Ovary (tissue), 7 donors: ENCODE measurements at regions not wholly inside any gene's neighbourhood (a gene's known extent, or its start where the extent isn't known, plus 50 kb on each side); places are given as distances from the start of the nearest gene placed in this dataset.

Source experiments
- DNase-seq, 5 donors: peaks; one replicate each; pipeline ENCODE4 v3.0.0-alpha.2; 2019 to 2020
- H3K27ac ChIP-seq, 2 donors: fragments of 200-600 bp; one replicate each; pipeline versions ENCODE4 v1.5.1 to v1.8.0; 2019 to 2022
- H3K27me3 ChIP-seq: fragments of 200-600 bp; one replicate; pipeline ENCODE4 v1.8.0; 2022
- H3K36me3 ChIP-seq: fragments of 200-600 bp; sonication (generic); one replicate; pipeline ENCODE4 v1.5.1; 2019
- H3K4me1 ChIP-seq: one replicate; pipeline ENCODE4 v1.8.1; 2013; ENCODE audit warnings: mild to moderate bottlenecking, moderate library complexity; ENCODE audit not compliant: insufficient read depth
- H3K4me3 ChIP-seq: fragments of 200-600 bp; sonication (generic); one replicate; pipeline ENCODE4 v1.5.1; 2017
- H3K9me3 ChIP-seq, 2 donors: fragments of 200-600 bp in 1 of 2; sonication (generic) in 1 of 2; one replicate each; pipeline versions ENCODE4 v1.5.1 to v1.8.1; 2013 to 2019; ENCODE audit warnings: mild to moderate bottlenecking in 1 of 2, moderate library complexity in 1 of 2
- EP300 ChIP-seq: sonication (generic); formaldehyde crosslinking; IDR thresholded peaks from one replicate; pipeline ENCODE4 v1.6.1; 2017; ENCODE audit warnings: antibody characterized with exemption
- POLR2A ChIP-seq: fragments of 450-650 bp; IDR thresholded peaks from one replicate; pipeline ENCODE4 v1.6.1; 2017; ENCODE audit warnings: antibody characterized with exemption, mild to moderate bottlenecking, moderate library complexity
- WGBS, 3 donors: extraction: QIAGEN DNeasy Blood & Tissue Kit in 1 of 3; methylation state at CpG; one replicate each; pipeline versions ENCODE4 v1.1.5 to v1.1.7; 2013 to 2017; 5-methylcytosine and 5-hydroxymethylcytosine counted together
- intact Hi-C, 4 donors: fragments of 100-400 bp; cut with DNase I; formaldehyde crosslinking; loops; one replicate each; pipeline versions ENCODE4 v1.11.0 to v1.15.1; 2022 to 2023
- TF ChIP-seq, protein P1 (sequence below), 3 donors: fragments of 450-650 bp in 2 of 3; fragments of 200-600 bp in 1 of 3; IDR thresholded peaks; one replicate each; pipeline versions ENCODE4 v1.5.1 to v1.8.0; 2016 to 2022; ENCODE audit warnings: antibody characterized with exemption in 3 of 3, mild to moderate bottlenecking in 1 of 3
- donor health status: DM: no; HTN: no; CAD: no; lungs with moderate emphysema.
- donor health status: DM: no; HTN: no; CAD: no.
- donor health status: Bipolar disorder and iron deficiency.
- donor health status: DM: no; HTN: no; CAD: no.
- donor health status: DM: yes; HTN: yes; CAD: no.

DNA sequence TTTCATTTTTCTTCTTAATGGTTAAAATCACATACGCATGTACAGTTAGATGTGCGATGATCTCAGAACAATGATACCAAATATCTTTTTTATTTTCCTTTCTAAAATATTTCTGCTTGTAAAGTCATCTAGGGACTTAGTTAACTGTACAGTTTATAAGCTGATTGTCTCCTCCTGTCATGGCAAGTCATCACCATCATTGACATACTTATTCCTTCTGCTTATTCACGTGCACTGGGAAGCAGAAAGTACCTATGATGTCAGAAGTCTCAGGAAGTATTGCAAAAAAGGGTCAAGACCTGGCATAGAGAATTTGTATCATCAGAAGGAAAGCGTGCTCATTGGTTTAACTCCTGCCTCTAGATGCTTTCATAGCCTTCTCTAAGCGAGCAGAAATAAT is 154.2 kb downstream of the DSC3 start:
- Histone ChIP-seq H3K9me3 (no peaks in the 10 kb centered on the region), H3K4me1 (no peaks in the 10 kb centered on the region), H3K4me3 (no peak overlapping the region), H3K36me3 (no peaks in the 10 kb centered on the region), H3K27me3 (no peaks in the 10 kb centered on the region), H3K27ac (no peak overlapping the region)
- DNase-seq: no peak
- intact Hi-C loops: no loop called here
- WGBS, 3 donors: 87 to 89% (median 87%) methylated on average over 5 of the region's 5 CpGs
- TF ChIP-seq EP300 (no peak), POLR2A (no peak)
- TF ChIP-seq, protein P1, sequence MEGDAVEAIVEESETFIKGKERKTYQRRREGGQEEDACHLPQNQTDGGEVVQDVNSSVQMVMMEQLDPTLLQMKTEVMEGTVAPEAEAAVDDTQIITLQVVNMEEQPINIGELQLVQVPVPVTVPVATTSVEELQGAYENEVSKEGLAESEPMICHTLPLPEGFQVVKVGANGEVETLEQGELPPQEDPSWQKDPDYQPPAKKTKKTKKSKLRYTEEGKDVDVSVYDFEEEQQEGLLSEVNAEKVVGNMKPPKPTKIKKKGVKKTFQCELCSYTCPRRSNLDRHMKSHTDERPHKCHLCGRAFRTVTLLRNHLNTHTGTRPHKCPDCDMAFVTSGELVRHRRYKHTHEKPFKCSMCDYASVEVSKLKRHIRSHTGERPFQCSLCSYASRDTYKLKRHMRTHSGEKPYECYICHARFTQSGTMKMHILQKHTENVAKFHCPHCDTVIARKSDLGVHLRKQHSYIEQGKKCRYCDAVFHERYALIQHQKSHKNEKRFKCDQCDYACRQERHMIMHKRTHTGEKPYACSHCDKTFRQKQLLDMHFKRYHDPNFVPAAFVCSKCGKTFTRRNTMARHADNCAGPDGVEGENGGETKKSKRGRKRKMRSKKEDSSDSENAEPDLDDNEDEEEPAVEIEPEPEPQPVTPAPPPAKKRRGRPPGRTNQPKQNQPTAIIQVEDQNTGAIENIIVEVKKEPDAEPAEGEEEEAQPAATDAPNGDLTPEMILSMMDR (IDR thresholded peaks at IDR 0.05): no peak

DNA sequence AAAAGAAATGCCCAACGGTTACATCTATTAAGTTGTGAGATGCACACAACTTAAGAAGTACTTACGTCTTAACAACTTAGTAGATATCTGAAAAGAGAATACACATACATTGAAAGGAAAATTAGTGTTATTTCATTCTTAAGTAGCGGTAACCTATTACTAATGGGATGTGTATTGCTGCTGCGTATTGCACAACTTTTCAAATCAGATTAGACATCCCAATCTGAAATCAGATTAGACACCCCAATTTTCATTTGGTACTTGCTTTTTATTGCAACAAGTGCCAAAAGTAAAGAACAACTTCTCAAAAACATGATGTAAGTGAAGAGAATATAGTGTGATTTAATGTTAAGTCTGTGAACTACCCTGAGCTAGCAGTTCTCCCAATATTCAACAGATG is 155.5 kb downstream of the DSC3 start:
- DNase-seq: no peak
- Histone ChIP-seq H3K9me3 (no peaks in the 10 kb centered on the region), H3K27me3 (no peaks in the 10 kb centered on the region), H3K4me3 (no peak overlapping the region), H3K36me3 (no peaks in the 10 kb centered on the region), H3K27ac (no peak overlapping the region), H3K4me1 (no peaks in the 10 kb centered on the region)
- intact Hi-C loops: no loop called here
- TF ChIP-seq, protein P1 (IDR thresholded peaks at IDR 0.05): no peak
- TF ChIP-seq POLR2A (no peak), EP300 (no peak)
- 93 to 98% (median 95%) methylated on average over 4 of the region's 4 CpGs for WGBS, 3 donors

DNA sequence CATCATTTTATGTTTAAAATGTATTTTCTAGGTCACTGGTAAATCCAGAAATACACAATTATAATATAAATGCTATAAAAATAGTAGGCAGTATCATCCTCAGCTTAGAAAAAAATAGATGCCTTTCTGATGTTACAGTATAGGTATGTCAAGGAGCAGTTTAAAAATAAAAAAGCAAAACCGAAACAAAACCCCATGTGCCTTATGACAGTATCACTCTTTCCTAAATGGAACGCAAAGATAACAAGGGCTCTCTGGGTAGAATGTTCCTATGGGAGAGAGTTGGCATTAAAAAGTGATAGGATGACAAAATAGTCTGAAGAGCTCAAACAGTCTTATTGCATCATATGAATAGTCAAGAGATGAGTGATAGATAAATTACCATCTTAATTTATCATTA is 172.1 kb downstream of the DSC3 start:
- Histone ChIP-seq H3K4me3 (no peak overlapping the region), H3K4me1 (no peaks in the 10 kb centered on the region), H3K27ac (no peak overlapping the region), H3K9me3 (no peaks in the 10 kb centered on the region), H3K27me3 (no peaks in the 10 kb centered on the region), H3K36me3 (no peaks in the 10 kb centered on the region)
- no peak for DNase-seq
- TF ChIP-seq, protein P1 (IDR thresholded peaks at IDR 0.05): no peak
- TF ChIP-seq EP300 (no peak), POLR2A (no peak)
- 85 to 91% (median 87%) methylated on average over 2 of the region's 2 CpGs for WGBS, 3 donors
- intact Hi-C loops: no loop called here

DNA sequence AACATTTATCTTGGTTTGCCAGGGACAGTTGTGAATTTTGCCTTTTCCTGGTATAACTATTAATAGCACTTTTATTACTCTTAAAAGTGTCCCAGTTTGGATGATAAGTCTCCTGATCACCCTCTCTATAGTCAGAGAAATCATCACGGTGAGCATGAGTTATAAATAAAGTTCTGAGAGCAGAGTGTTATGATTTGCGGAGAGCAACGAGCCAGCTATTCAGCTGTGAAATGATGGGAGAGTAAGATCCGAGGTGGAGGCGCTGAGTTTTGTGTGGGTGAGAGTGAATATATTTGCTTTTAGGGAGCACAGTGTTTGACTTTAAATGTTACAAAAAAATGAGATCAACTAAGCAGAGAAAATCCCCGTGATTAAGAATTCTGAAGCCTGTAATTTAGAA is 179.6 kb downstream of the DSC3 start:
- Histone ChIP-seq H3K4me1 (no peaks in the 10 kb centered on the region), H3K4me3 (no peak overlapping the region), H3K27ac (no peak overlapping the region), H3K27me3 (no peaks in the 10 kb centered on the region), H3K36me3 (no peaks in the 10 kb centered on the region), H3K9me3 (no peaks in the 10 kb centered on the region)
- intact Hi-C loops: no loop called here
- TF ChIP-seq, protein P1 (IDR thresholded peaks at IDR 0.05): no peak
- TF ChIP-seq POLR2A (no peak), EP300 (no peak)
- WGBS, 3 donors: 26 to 47% (median 39%) methylated on average over 6 of the region's 6 CpGs
- DNase-seq: no peak

DNA sequence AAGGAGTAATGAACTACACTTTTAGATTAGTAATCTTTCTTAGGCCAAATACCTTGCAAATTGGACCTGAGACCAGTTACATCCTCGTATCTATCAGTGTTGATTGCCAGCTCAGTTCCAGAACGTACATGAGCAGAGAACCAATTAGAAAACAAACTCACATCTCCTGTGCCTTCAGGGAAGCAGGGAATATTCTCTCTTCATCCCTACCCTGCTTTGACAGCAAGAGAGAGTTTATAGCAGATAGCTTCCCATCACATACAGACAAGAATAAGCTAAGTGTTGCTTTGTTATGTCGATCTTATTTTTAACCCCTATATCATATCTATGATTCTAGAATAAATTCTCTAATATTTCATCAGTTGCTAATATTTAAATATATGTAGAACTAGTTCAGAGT is 181.8 kb downstream of the DSC3 start:
- no peak for TF ChIP-seq EP300
- no peak for TF ChIP-seq POLR2A
- TF ChIP-seq, protein P1 (IDR thresholded peaks at IDR 0.05): no peak
- no peaks in the 10 kb centered on the region for H3K9me3 ChIP-seq
- H3K4me3 ChIP-seq: no peak overlapping the region
- H3K27me3 ChIP-seq: no peaks in the 10 kb centered on the region
- no peak overlapping the region for H3K27ac ChIP-seq
- no peak for DNase-seq
- H3K4me1 ChIP-seq: no peaks in the 10 kb centered on the region
- WGBS, 3 donors: 65 to 72% (median 66%) methylated on average over 3 of the region's 3 CpGs
- no peaks in the 10 kb centered on the region for H3K36me3 ChIP-seq
- intact Hi-C loops: no loop called here
